Activated T-cell treated with anti-CD3 and anti-CD28 coated beads for 24 hours (primary cell): ENCODE measurements at regions not wholly inside any gene's neighbourhood (a gene's known extent, or its start where the extent isn't known, plus 50 kb on each side); places are given as distances from the start of the nearest gene placed in this dataset.

Experiments used
- DNase-seq: peaks from one replicate; pipeline ENCODE4 v3.0.0-alpha.2; 2020; ENCODE audit warnings: low read depth

DNA sequence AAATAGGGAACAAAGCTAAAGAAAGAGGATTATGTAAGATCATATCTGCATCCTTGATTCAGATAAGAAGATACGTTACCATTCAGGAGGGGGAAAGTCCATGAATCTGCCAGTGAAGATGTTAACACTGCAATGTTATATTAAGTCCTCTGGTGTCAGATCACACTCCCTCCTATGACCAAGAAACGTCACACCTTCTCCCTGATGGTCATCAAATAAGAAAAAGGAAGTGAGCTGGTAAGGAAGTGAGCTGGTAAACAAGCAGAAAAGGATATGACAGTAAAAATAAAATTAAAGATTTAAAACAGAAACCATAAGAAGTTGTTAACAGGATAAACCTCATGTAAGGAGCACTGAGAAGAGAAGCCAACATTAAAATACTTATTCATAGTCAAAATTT, 340.2 kb downstream of the SEC23A start:
- DNase-seq: no peak

- DNase-seq: no peak
Measured at GRCh38 chr14:38762426-38762825, 340.6 kb downstream of the SEC23A start.

DNA sequence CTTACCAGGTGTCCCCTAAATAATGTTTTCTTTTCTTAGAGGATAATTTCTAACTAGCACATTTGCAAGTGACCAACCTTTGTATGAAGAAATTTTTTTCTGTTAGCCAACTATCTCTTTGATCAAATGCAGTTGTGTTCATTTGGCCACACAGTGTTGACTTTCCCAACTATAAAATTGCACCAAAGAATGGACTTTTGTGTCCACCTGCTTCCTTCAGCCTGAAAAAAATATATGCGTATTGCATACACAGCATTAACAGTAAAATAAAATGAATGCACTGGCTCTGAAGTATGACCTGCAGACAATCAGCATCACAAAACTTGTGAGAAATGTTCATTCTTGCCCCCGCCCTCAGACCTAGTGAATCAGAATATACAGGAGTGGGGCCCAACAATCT, 342.0 kb downstream of the SEC23A start:
- no peak for DNase-seq

- no peak for DNase-seq
Measured at GRCh38 chr14:38758661-38759060, 344.4 kb downstream of the SEC23A start.

DNA sequence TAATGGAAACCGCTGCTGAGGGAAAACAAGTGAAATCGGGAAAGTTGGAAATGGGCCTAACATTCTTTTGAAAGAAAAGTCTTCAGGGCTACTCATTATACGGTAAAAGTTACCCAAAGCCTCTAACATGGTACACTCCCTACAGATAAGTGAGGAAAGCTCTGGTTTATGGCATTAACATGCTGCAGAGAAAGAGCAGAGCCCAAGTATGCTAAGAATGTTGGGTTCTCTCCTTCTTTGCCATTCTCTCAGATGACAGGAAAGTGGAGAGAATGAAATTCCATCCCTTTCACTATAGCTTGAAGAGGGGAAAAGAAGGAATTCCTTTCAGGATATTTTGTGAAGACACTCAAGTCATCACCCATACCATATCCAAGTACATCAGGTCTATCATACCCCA, 348.0 kb downstream of the SEC23A start:
- no peak for DNase-seq

- DNase-seq: no peak
Measured at GRCh38 chr14:38752750-38753149, 350.3 kb downstream of the SEC23A start.

DNA sequence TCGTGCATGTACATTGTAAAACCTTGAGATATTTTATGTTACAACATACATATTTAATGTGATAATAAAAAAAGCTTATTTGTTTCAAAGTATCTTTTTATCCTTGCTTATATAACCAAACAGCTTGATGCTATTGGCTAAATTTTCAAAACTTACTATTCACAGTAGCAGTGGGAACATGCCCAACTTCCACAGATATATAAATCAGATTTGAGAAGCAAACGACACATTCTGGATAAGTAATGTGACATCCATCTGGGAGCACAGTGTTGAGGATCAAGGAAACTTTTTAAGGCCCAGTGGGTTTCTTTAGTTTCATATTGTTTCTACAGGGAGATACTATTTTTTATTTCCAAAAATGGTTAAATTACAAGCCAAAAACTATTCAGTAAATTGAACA, 350.7 kb downstream of the SEC23A start:
- no peak for DNase-seq

DNA sequence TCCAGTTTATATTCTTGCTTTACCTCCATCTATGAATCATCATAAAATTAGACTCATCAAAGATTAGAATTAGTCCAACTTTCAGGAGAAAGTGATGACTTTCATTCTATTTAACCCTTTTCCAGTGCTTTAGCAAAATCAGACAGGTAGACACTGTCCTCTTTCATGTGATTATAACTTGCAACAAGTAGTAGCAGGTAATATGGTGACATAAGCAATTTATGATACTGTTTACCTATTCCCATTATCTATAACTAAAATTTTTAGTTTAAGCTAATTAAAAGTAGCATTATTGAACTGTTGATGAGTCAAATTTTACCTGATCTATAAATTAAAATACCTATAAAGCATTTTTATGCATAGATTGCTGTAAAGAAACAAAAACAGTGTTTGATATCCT, 351.6 kb downstream of the SEC23A start:
- no peak for DNase-seq

GRCh38 chr14:38749936-38750335, 353.1 kb downstream of the SEC23A start:
- DNase-seq: no peak

DNA sequence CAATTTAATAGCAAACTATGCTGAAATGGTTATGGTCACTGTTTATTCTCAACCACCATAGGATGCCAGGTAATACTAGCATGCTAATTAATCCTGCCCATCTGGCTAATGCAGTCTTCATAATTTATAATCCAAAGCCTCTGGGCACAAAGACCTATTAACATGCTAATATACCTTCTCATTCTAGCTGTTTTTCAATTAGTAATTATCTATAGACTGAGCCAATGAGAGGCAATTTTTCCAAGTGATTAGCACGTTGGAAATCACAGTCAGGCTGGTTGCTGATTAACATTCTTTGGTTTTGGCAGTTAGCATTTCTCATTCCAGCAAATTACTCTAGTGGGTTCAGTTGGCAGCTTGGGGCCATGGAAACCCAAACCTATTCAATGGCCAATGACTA, 357.2 kb downstream of the SEC23A start:
- DNase-seq: no peak

GRCh38 chr14:38743966-38744584, 359.0 kb downstream of the SEC23A start:
- no peak for DNase-seq

GRCh38 chr14:38737686-38738407, 365.2 kb downstream of the SEC23A start:
- DNase-seq: no peak

GRCh38 chr14:38735005-38735404, 368.0 kb downstream of the SEC23A start:
- no peak for DNase-seq

GRCh38 chr14:38731962-38732361, 371.1 kb downstream of the SEC23A start:
- DNase-seq: no peak

GRCh38 chr14:38730420-38730819, 372.6 kb downstream of the SEC23A start:
- no peak for DNase-seq

- no peak for DNase-seq
Measured at GRCh38 chr14:38727731-38728130, 375.3 kb downstream of the SEC23A start.

DNA sequence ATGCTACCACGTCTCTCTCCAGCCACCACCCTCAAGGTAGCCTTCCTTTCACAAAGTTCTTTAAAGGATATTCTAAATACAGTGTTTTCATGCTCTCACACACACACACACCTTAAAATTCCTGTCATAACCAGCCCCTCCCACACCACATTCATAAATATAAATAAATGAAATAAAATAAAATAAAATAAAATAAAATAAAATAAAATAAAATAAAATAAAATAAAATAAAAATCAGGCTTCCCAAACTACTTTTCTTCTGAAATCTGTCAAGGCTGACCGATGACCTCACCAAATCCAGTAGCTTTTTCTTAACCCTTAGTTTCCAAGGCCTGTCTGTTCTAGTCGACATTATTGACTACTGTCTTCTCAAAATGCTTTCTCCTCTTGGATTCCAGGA, 378.4 kb downstream of the SEC23A start:
- no peak for DNase-seq

GRCh38 chr14:38723959-38724358, 379.1 kb downstream of the SEC23A start:
- no peak for DNase-seq

DNA sequence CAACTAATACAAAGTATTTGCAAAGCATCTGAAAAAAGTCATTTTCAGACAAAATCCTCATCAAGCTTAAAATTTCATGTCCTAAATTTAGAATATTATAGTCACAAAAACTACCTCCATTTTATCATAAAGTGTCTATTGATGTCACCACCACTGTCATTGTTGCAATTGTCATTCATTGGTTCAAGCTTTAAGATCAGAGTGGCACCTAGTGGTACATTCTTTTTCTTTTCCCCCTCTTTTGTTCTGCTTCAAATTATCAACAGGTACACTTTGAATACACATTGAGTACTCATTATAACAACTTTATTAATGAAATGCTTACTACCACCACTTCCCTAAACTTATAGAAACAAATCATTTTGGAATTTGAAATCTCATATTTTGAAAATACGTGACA, 379.8 kb downstream of the SEC23A start:
- DNase-seq: no peak

DNA sequence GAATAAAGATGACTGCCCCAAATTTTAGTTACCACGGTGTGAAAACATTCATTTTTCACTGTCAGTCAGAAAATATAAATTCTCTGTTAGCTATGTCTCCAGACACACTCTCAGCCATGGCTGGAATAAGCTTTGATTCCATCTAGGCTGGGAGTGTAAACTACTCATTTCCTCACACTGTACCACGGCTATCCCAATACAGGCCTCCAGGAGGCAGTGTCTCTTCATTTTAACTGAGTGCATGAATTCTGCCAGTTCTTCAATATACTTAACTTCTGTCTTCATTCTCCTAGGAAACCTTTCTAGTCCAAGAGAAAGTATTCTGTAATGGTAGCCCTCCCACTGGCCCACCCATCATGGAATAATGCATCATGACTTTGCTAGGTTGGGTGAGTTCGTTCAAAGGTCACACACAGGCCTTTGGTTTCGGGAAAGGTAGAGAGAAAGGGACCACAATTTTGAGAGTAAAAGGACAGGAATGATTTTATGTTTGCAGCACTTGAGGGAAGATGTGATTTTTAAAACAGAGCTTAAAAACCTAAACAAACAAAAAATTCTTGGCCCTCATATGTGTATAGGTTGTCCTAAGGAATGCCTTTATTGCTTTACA, 381.1 kb downstream of the SEC23A start:
- peak; percentile 1 for DNase-seq

DNA sequence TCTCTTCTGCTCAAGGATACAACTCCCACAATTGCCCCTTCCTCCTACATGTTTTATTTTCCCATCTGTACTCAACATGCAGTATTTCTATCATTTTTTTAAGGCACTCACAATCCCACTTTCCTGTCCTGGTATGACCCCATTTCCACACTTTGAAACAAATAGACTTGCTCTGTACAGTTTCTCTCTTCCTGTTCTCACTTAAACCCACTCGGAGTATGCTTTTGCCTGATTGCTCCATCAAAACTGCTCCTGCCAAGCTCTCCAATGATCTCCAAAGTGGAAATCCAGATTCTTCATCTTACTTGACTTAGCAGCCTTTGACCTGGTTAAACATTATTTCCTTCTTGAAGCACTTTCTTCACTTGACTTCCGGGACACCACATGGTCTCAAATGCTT, 384.5 kb downstream of the SEC23A start:
- no peak for DNase-seq

DNA sequence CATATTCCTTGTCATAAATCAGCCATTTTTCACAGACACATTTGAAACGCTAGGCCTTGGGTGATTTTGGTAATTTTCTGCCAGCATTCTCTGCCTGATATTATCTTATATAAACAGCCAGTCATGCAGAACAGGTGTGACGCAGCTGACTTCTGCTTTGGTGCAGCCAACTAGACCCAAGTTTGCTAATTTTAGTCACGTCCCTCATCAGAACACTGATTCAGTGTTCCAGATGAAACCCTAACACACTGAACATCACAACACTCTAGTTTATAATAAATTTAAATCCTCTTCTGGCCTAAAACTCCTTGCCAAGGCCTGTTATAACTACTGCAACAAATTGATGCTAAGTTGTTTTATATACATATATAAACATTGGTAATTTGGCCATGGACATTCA, 386.1 kb downstream of the SEC23A start:
- DNase-seq: no peak

DNA sequence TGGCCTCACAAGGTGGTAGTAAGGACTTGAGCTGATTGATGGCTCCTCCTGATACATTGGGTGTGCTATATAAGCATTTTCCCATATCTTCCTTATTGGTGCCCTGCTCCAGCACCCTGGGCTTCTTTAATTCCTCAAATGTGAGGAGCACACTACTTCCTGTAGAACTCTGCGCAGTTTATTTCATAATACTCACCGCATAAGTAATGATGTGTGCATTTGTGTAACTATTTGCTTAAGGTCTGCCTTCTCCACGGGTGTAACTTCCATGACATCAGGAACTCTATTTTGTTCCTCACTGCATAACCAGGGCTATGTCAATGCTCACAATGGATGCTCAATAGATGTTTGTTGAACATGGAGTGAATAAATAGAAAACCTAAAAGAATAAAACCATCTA, 392.2 kb downstream of the SEC23A start:
- no peak for DNase-seq

DNA sequence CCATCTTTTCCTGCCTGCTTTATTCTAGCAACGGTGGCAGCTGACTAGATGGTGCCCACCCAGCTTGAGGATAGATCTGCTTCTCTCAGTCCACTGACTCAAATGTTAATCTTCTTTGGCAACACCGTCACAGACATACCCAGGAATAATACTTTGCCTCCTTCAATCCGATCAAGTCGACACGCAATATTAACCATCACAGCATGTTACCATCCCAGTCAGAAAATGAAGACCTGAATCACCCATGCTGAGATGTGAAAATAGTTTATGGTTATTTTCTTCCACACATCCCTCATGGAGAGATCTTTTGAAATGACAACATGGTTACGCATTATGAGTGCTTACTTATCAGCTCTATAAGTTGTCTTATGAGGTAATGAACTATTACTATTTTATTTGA, 392.8 kb downstream of the SEC23A start:
- no peak for DNase-seq
